GM19324 (cell line): ENCODE measurements at regions not wholly inside any gene's neighbourhood (a gene's known extent, or its start where the extent isn't known, plus 50 kb on each side); places are given as distances from the start of the nearest gene placed in this dataset.

Source experiments
- ATAC-seq: cut with Tn5 transposase; IDR thresholded peaks from one replicate; pipeline ENCODE4 v1.9.1; 2021; ENCODE audit warnings: mild to moderate bottlenecking, moderate library complexity; ENCODE audit not compliant: unreplicated experiment, low FRiP score

- no peak for ATAC-seq
Measured at GRCh38 chr6:40313582-40313981, 273.6 kb downstream of the LRFN2 start.

GRCh38 chr6:40312213-40313015, 274.8 kb downstream of the LRFN2 start:
- ATAC-seq: no peak

- no peak for ATAC-seq
Measured at GRCh38 chr6:40308533-40309306, 278.4 kb downstream of the LRFN2 start.

- no peak for ATAC-seq
Measured at GRCh38 chr6:40307712-40308111, 279.5 kb downstream of the LRFN2 start.

- ATAC-seq: no peak
Measured at GRCh38 chr6:40302856-40303454, 284.2 kb downstream of the LRFN2 start.

GRCh38 chr6:40299681-40300080, 287.5 kb downstream of the LRFN2 start:
- no peak for ATAC-seq

- no peak for ATAC-seq
Measured at GRCh38 chr6:40298207-40298606, 289.0 kb downstream of the LRFN2 start.

GRCh38 chr6:40295251-40295950, 291.8 kb downstream of the LRFN2 start:
- no peak for ATAC-seq

- ATAC-seq: no peak
Measured at GRCh38 chr6:40293460-40294185, 293.5 kb downstream of the LRFN2 start.

GRCh38 chr6:40293060-40293459, 294.1 kb downstream of the LRFN2 start:
- ATAC-seq: no peak

GRCh38 chr6:40290816-40291215, 296.3 kb downstream of the LRFN2 start:
- no peak for ATAC-seq

- no peak for ATAC-seq
Measured at GRCh38 chr6:40288919-40289318, 298.2 kb downstream of the LRFN2 start.

- ATAC-seq: no peak
Measured at GRCh38 chr6:40287296-40287850, 299.8 kb downstream of the LRFN2 start.

GRCh38 chr6:40286721-40287120, 300.4 kb downstream of the LRFN2 start:
- no peak for ATAC-seq

GRCh38 chr6:40285996-40286395, 301.2 kb downstream of the LRFN2 start:
- no peak for ATAC-seq

- no peak for ATAC-seq
Measured at GRCh38 chr6:40285535-40285934, 301.6 kb downstream of the LRFN2 start.

GRCh38 chr6:40282986-40283385, 304.2 kb downstream of the LRFN2 start:
- no peak for ATAC-seq

- ATAC-seq: no peak
Measured at GRCh38 chr6:40281402-40281801, 305.8 kb downstream of the LRFN2 start.

GRCh38 chr6:40280231-40280630, 306.9 kb downstream of the LRFN2 start:
- no peak for ATAC-seq

- no peak for ATAC-seq
Measured at GRCh38 chr6:40276141-40276540, 311.0 kb downstream of the LRFN2 start.
